Hepatocyte (in vitro differentiated cells): ENCODE measurements at regions not wholly inside any gene's neighbourhood (a gene's known extent, or its start where the extent isn't known, plus 50 kb on each side); places are given as distances from the start of the nearest gene placed in this dataset. TPM values are rescaled to one million over a fixed set of nuclear protein-coding genes. Genes with fewer than 3 reads are reported as not detected.

Experiments
- DNase-seq: peaks from one replicate; pipeline ENCODE4 v3.0.0-alpha.2; 2016; ENCODE audit warnings: low spot score
- H2AFZ ChIP-seq: fragments of 200-600 bp; sonication (generic); 2 replicates; pipeline ENCODE4 v1.6.0; 2016; ENCODE audit warnings: antibody characterized with exemption, mild to moderate bottlenecking
- H3K27ac ChIP-seq: fragments of 200-600 bp; sonication (generic); 2 replicates; pipeline ENCODE4 v1.5.1; 2016; ENCODE audit warnings: mild to moderate bottlenecking
- H3K27me3 ChIP-seq: fragments of 200-600 bp; sonication (generic); 2 replicates; pipeline ENCODE4 v1.6.1; 2016
- H3K36me3 ChIP-seq: fragments of 200-600 bp; sonication (generic); replicated peaks from 2 replicates; pipeline ENCODE4 v1.5.1; 2016; ENCODE audit warnings: low read depth; ENCODE audit not compliant: insufficient read depth
- H3K4me1 ChIP-seq: fragments of 200-600 bp; sonication (generic); 2 replicates; pipeline ENCODE4 v1.5.1; 2016; ENCODE audit warnings: mild to moderate bottlenecking, moderate library complexity; ENCODE audit not compliant: insufficient read depth
- H3K4me2 ChIP-seq: fragments of 200-600 bp; sonication (generic); 2 replicates; pipeline ENCODE4 v1.6.0; 2016
- H3K4me3 ChIP-seq: fragments of 200-600 bp; sonication (generic); 2 replicates; pipeline ENCODE4 v1.5.1; 2016; ENCODE audit warnings: mild to moderate bottlenecking
- H3K79me2 ChIP-seq: fragments of 200-600 bp; sonication (generic); 2 replicates; pipeline ENCODE4 v1.6.0; 2017; ENCODE audit warnings: mild to moderate bottlenecking
- H3K9me2 ChIP-seq: fragments of 200-600 bp; sonication (generic); replicated peaks from 2 replicates; pipeline ENCODE4 v1.6.0; 2017; ENCODE audit warnings: mild to moderate bottlenecking; ENCODE audit not compliant: insufficient read depth
- H3K9me3 ChIP-seq: fragments of 200-600 bp; sonication (generic); 2 replicates; pipeline ENCODE4 v1.5.1; 2016; ENCODE audit warnings: low read depth, mild to moderate bottlenecking
- H4K20me1 ChIP-seq: fragments of 200-600 bp; sonication (generic); 2 replicates; pipeline ENCODE4 v1.6.0; 2016; ENCODE audit warnings: mild to moderate bottlenecking; ENCODE audit not compliant: insufficient read depth, poor library complexity, severe bottlenecking
- CTCF ChIP-seq: fragments of 200-600 bp; sonication (generic); IDR thresholded peaks from 2 replicates; pipeline ENCODE4 v1.5.1; 2016; ENCODE audit warnings: antibody characterized with exemption, mild to moderate bottlenecking; ENCODE audit not compliant: poor library complexity
- EZH2 ChIP-seq: fragments of 200-600 bp; sonication (generic); IDR thresholded peaks from 2 replicates; pipeline ENCODE4 v1.6.1; 2016; ENCODE audit warnings: antibody characterized with exemption, mild to moderate bottlenecking, borderline replicate concordance
- EZH2phosphoT487 ChIP-seq: fragments of 200-600 bp; sonication (generic); IDR thresholded peaks from one replicate; pipeline ENCODE4 v1.6.1; 2018; ENCODE audit warnings: antibody characterized with exemption, mild to moderate bottlenecking, low read depth, moderate library complexity; ENCODE audit not compliant: unreplicated experiment, severe bottlenecking
- WGBS: methylation state at CpG from one replicate; pipeline ENCODE4 v1.1.6; 2016; ENCODE audit warnings: low lambda C conversion rate; ENCODE audit errors: missing lambda C conversion rate; 5-methylcytosine and 5-hydroxymethylcytosine counted together
- microRNA counts: library from miRNA; unstranded; fragments of <30 nt; microRNA quantifications from one replicate; lab custom pipeline; 2017
- microRNA-seq: library from miRNA; unstranded; fragments of <30 nt; microRNA quantifications from one replicate; pipeline ENCODE4, GENCODE V29; 2017
- small RNA-seq: library from RNA; depleted of rRNA; stranded (forward); fragments of <200 nt; gene quantifications from one replicate; pipeline ENCODE3, GENCODE V24; 2014

GRCh38 chr6:155505608-155505989 is 50.0 kb upstream of the NOX3 start:
- Histone ChIP-seq H3K27me3 (no peaks in the 10 kb centered on the region), H3K9me2 (no peaks in the 10 kb centered on the region), H3K27ac (no peak overlapping the region), H4K20me1 (no peaks in the 10 kb centered on the region), H3K4me2 (no peak overlapping the region), H3K4me1 (no peaks in the 10 kb centered on the region), H3K36me3 (no peaks in the 10 kb centered on the region), H3K9me3 (no peaks in the 10 kb centered on the region), H3K4me3 (no peak overlapping the region), H3K79me2 (no peaks in the 10 kb centered on the region), H2AFZ (no peak overlapping the region)
- TF ChIP-seq CTCF: no peak
- no peak for TF ChIP-seq EZH2phosphoT487
- no peak for TF ChIP-seq EZH2
- no peak for DNase-seq
- WGBS: 58% methylated on average over 2 of the region's 2 CpGs

MicroRNA genes in the stretch of these regions (microRNA counts, 767-probe panel; counts per million panel counts)
- not detected for microRNA hsa-miR-1202 (lab: Ali Mortazavi, UCI)

Small RNA genes in the stretch of these regions (microRNA-seq; reads per million reads assigned to microRNA genes)
- gene MIR1202: not detected

Small RNA genes in the stretch of these regions (small RNA-seq; reads per million reads assigned to genes)
- not detected for gene MIR1202
- gene RNU7-152P: not detected
- not detected for gene SNORD28B
